ENCODE measurements at regions not wholly inside any gene's neighbourhood (a gene's known extent, or its start where the extent isn't known, plus 50 kb on each side); places are given as distances from the start of the nearest gene placed in this dataset.

GRCh38 chrX:6694221-6694620 lies 159.3 kb upstream of the VCX3A start:
- TF ChIP-seq POLR2A (IDR thresholded peaks at IDR 0.05) (no peak), CTCF (IDR thresholded peaks at IDR 0.05) (no peak)

Measured in Peyer's patch (tissue), 4 donors.